Mesodermal cell (in vitro differentiated cells): ENCODE measurements at regions not wholly inside any gene's neighbourhood (a gene's known extent, or its start where the extent isn't known, plus 50 kb on each side); places are given as distances from the start of the nearest gene placed in this dataset.

ENCODE experiments used
- H3K27ac ChIP-seq: 2 replicates; pipeline ENCODE4 v1.7.0; 2013; ENCODE audit warnings: mild to moderate bottlenecking, low read depth, low read length, moderate library complexity; ENCODE audit not compliant: severe bottlenecking
- H3K36me3 ChIP-seq: 2 replicates; pipeline ENCODE4 v1.7.1; 2013; ENCODE audit warnings: mild to moderate bottlenecking, low read length, moderate library complexity; ENCODE audit not compliant: control insufficient read depth, insufficient read depth
- H3K4me1 ChIP-seq: one replicate; pipeline ENCODE4 v1.7.1; 2013; ENCODE audit warnings: mild to moderate bottlenecking, low read length; ENCODE audit not compliant: insufficient read depth, control insufficient read depth, poor library complexity, severe bottlenecking
- H3K4me3 ChIP-seq: 2 replicates; pipeline ENCODE4 v1.7.0; 2013; ENCODE audit warnings: low read length, control low read depth, mild to moderate bottlenecking; ENCODE audit not compliant: insufficient read depth, poor library complexity, severe bottlenecking; ENCODE audit errors: extremely low read depth
- H3K9me3 ChIP-seq: 2 replicates; pipeline ENCODE4 v1.7.1; 2013; ENCODE audit warnings: mild to moderate bottlenecking, low read length, moderate library complexity; ENCODE audit not compliant: control insufficient read depth
- WGBS, 2 experiments: methylation state at CpG; one replicate each; pipeline ENCODE4 v1.1.5; 2013; ENCODE audit warnings: missing lambda C conversion rate in 2 of 2; ENCODE audit not compliant: insufficient coverage in 2 of 2; 5-methylcytosine and 5-hydroxymethylcytosine counted together

DNA sequence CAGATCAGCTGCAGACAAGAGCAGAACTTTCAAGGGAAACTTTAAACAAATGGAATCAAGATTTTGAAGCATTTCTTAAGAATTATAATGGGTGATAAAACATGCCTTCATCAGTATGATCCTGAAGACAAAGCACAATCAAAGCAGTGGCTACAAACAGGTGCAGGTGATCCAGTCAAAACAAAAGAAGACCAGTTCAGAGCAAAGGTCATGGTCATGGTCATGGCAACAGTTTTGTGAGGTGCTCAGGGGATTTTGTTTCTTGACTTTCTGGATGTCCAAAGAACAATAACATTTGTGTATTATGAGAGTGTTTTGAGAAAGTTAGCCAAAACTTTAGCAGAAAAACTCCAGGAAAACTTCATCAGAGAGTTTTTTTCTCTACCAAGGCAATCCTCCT lies 681.7 kb upstream of the PTBP2 start:
- H3K36me3 ChIP-seq = no peaks in the 10 kb centered on the region
- no peaks in the 10 kb centered on the region for H3K4me1 ChIP-seq
- no peak overlapping the region for H3K27ac ChIP-seq
- H3K9me3 ChIP-seq = no peaks in the 10 kb centered on the region
- no peak overlapping the region for H3K4me3 ChIP-seq

GRCh38 chr1:96041470-96041869 lies 680.1 kb upstream of the PTBP2 start:
- H3K27ac ChIP-seq = no peak overlapping the region
- H3K4me3 ChIP-seq = no peak overlapping the region
- H3K9me3 ChIP-seq = no peaks in the 10 kb centered on the region
- no peaks in the 10 kb centered on the region for H3K4me1 ChIP-seq
- H3K36me3 ChIP-seq = no peaks in the 10 kb centered on the region
- 88 to 100% methylated on average over 1 to 2 of the region's 4 CpGs for WGBS, 2 experiments

DNA sequence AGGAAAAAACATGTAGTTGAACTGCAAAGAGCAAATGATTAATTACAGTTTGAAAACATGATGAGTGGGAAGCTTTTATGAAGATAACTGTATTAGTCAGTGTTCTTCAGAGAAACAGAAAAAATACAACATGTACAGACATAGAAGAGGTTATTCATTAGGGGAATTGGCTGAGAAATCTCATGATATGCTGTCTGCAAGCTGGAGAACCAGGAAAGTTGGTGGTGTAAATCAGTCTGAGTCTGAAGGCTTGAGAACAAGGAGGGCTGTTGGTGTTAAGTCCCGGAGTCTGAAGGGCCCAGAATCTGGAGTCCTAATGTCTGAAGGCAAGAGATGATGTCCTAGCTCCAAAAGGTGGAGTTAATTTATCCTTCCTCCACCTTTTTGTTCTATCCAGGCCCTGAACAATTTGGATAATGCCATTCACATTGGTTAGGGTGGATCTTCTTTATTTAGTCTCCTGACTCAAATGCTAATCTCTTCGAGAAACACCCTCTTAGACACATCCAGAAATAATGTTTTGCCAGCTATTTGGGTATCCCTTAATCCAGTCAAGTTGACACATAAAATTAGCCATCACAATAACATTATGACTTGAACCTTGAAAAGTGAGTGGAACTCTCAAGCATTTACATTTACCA lies 672.9 kb upstream of the PTBP2 start:
- Histone ChIP-seq H3K9me3 (no peaks in the 10 kb centered on the region), H3K4me3 (no peak overlapping the region), H3K36me3 (no peaks in the 10 kb centered on the region), H3K4me1 (no peaks in the 10 kb centered on the region), H3K27ac (no peak overlapping the region)
- WGBS, 2 experiments = 90% methylated on average over 2 of the region's 2 CpGs; no CpG with 5 or more reads in 1 of the 2 experiments

GRCh38 chr1:96049759-96050409 lies 671.7 kb upstream of the PTBP2 start:
- Histone ChIP-seq H3K9me3 (no peaks in the 10 kb centered on the region), H3K27ac (no peak overlapping the region), H3K36me3 (no peaks in the 10 kb centered on the region), H3K4me1 (no peaks in the 10 kb centered on the region), H3K4me3 (no peak overlapping the region)
- 100% methylated on average over 1 of the region's 3 CpGs; no CpG with 5 or more reads in 1 of the 2 experiments for WGBS, 2 experiments

DNA sequence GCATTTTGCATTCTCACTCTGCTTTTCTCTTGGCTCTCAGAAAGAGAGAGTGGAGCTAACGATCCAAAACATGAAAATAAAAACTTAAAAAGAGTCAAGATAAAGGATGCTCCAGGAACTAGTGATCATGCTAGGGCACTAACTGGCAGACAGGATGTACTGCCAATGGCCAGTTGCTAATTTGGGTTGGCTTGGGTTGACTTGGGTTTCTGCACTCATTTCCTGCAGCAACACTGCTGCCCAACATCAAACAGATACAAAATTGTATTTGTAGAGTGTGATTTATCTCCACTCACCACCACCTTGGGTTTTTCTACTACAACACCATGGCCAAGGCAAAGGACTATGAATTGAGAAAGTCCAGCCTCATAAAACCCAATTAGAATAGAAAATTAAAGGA lies 662.3 kb upstream of the PTBP2 start:
- H3K36me3 ChIP-seq = no peaks in the 10 kb centered on the region
- WGBS, 2 experiments = no CpG with 5 or more reads among the region's 1 CpG

GRCh38 chr1:96059736-96060135 lies 661.8 kb upstream of the PTBP2 start:
- H3K27ac ChIP-seq = no peak overlapping the region
- peaks cover 10% of the 10 kb centered on the region for H3K9me3 ChIP-seq
- no peaks in the 10 kb centered on the region for H3K4me1 ChIP-seq
- no peak overlapping the region for H3K4me3 ChIP-seq
- no peaks in the 10 kb centered on the region for H3K36me3 ChIP-seq
- WGBS, 2 experiments = 86 to 94% methylated on average over 1 to 2 of the region's 3 CpGs

More for the DNA sequence above, 662.3 kb upstream of the PTBP2 start:
- no peak overlapping the region for H3K27ac ChIP-seq
- peaks cover 10% of the 10 kb centered on the region for H3K9me3 ChIP-seq
- no peak overlapping the region for H3K4me3 ChIP-seq
- H3K4me1 ChIP-seq = no peaks in the 10 kb centered on the region

- peaks cover 10% of the 10 kb centered on the region for H3K9me3 ChIP-seq
- H3K4me1 ChIP-seq = no peaks in the 10 kb centered on the region
- 45 to 46% methylated on average over 6 of the region's 6 CpGs for WGBS, 2 experiments
- no peaks in the 10 kb centered on the region for H3K36me3 ChIP-seq
- no peak overlapping the region for H3K27ac ChIP-seq
- H3K4me3 ChIP-seq = no peak overlapping the region
Observed at GRCh38 chr1:96060621-96061020, 661.0 kb upstream of the PTBP2 start.

GRCh38 chr1:96072021-96072420 lies 649.6 kb upstream of the PTBP2 start:
- WGBS, 2 experiments = 100% methylated on average over 2 of the region's 3 CpGs
- no peaks in the 10 kb centered on the region for H3K4me1 ChIP-seq
- no peaks in the 10 kb centered on the region for H3K9me3 ChIP-seq
- H3K27ac ChIP-seq = no peak overlapping the region
- no peak overlapping the region for H3K4me3 ChIP-seq
- no peaks in the 10 kb centered on the region for H3K36me3 ChIP-seq

GRCh38 chr1:96073100-96073499 lies 648.5 kb upstream of the PTBP2 start:
- 80 to 100% methylated on average over 1 of the region's 1 CpG for WGBS, 2 experiments
- no peak overlapping the region for H3K27ac ChIP-seq
- no peaks in the 10 kb centered on the region for H3K4me1 ChIP-seq
- no peaks in the 10 kb centered on the region for H3K9me3 ChIP-seq
- no peaks in the 10 kb centered on the region for H3K36me3 ChIP-seq
- H3K4me3 ChIP-seq = no peak overlapping the region

GRCh38 chr1:96074422-96074821 lies 647.2 kb upstream of the PTBP2 start:
- H3K4me3 ChIP-seq = no peak overlapping the region
- H3K36me3 ChIP-seq = no peaks in the 10 kb centered on the region
- WGBS, 2 experiments = 86% methylated on average over 1 of the region's 2 CpGs; no CpG with 5 or more reads in 1 of the 2 experiments
- H3K4me1 ChIP-seq = no peaks in the 10 kb centered on the region
- H3K9me3 ChIP-seq = no peaks in the 10 kb centered on the region
- no peak overlapping the region for H3K27ac ChIP-seq

DNA sequence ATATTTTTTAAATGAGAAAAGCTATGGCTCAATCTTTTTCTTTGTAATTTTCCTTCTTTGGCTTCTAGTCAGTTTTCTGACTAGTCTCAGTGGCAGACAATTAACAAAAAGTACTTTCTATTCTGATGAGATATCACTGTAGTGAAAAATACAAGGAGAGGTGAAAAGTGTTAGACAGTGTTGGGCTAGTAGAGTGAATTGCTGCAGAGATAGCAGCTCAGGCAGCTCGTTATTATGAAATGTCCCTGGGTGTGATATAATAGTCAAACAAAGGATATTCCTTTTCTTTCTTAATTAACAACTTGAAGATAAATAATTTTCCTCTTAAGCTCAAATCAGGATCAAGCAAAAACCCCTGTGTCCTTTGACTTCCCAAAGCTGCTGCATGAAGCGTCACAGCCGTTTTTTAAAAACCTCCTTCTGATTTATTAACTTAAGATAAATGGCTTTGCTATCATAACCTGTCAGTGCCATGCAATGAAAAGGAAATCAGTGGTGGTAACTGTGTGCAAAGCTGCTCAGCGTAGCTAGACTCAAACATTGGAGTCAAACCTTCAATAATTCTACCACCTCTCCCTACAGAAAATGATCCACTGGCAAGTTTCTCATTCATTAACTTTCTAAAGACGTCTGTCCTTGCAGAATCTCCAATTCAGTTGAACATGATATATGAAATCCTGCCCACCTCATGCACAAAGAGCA lies 646.6 kb upstream of the PTBP2 start:
- H3K9me3 ChIP-seq = no peaks in the 10 kb centered on the region

More for the DNA sequence above, 646.6 kb upstream of the PTBP2 start:
- H3K27ac ChIP-seq = no peak overlapping the region
- H3K4me1 ChIP-seq = no peaks in the 10 kb centered on the region
- H3K36me3 ChIP-seq = no peaks in the 10 kb centered on the region
- WGBS, 2 experiments = 80 to 94% methylated on average over 1 to 3 of the region's 5 CpGs
- H3K4me3 ChIP-seq = no peak overlapping the region
